HUDEP-2 (cell line): ENCODE measurements at regions not wholly inside any gene's neighbourhood (a gene's known extent, or its start where the extent isn't known, plus 50 kb on each side); places are given as distances from the start of the nearest gene placed in this dataset.
"Not testable (repeated sequence)": the region's sequence is repeated elsewhere in the genome, so short reads cannot be mapped to it uniquely, and the experiment has no call there.

Source experiments
- DNase-seq, 76 experiments: peaks; one replicate each; lab custom pipeline; 2025; ENCODE audit not compliant: unreplicated experiment in 76 of 76; lab: John Stamatoyannopoulos, UW

GRCh38 chr13:19062801-19063200 is 118.8 kb downstream of the TUBA3C start:
- no peak for DNase-seq

GRCh38 chr13:19062019-19062646 is 119.5 kb downstream of the TUBA3C start:
- DNase-seq: no peak

GRCh38 chr13:19061278-19061677 is 120.3 kb downstream of the TUBA3C start:
- DNase-seq: no peak

GRCh38 chr13:19060311-19061002 is 121.2 kb downstream of the TUBA3C start:
- no peak for DNase-seq

- no peak for DNase-seq
These were observed 122.4 kb downstream of the TUBA3C start for GRCh38 chr13:19059016-19059780.

- DNase-seq: no peak
These were observed 123.1 kb downstream of the TUBA3C start for GRCh38 chr13:19058566-19058965.

- DNase-seq: no peak
These were observed 123.9 kb downstream of the TUBA3C start for GRCh38 chr13:19057588-19058340.

- no peak for DNase-seq
These were observed 124.6 kb downstream of the TUBA3C start for GRCh38 chr13:19056984-19057490.

GRCh38 chr13:19056355-19056880 is 125.2 kb downstream of the TUBA3C start:
- no peak for DNase-seq

- no peak for DNase-seq
These were observed 126.0 kb downstream of the TUBA3C start for GRCh38 chr13:19055611-19056010.

GRCh38 chr13:19053561-19053960 is 128.1 kb downstream of the TUBA3C start:
- no peak for DNase-seq

- no peak for DNase-seq
These were observed 128.7 kb downstream of the TUBA3C start for GRCh38 chr13:19052931-19053330.

- no peak for DNase-seq
These were observed 129.4 kb downstream of the TUBA3C start for GRCh38 chr13:19052180-19052579.

- DNase-seq: no peak
These were observed 130.7 kb downstream of the TUBA3C start for GRCh38 chr13:19050901-19051300.

- DNase-seq: not testable (repeated sequence)
These were observed 132.0 kb downstream of the TUBA3C start for GRCh38 chr13:19049624-19050023.

- DNase-seq: no peak
These were observed 133.2 kb downstream of the TUBA3C start for GRCh38 chr13:19048381-19048780.

GRCh38 chr13:19023115-19023514 is 158.5 kb downstream of the TUBA3C start:
- DNase-seq: no peak

- DNase-seq: no peak
These were observed 160.6 kb downstream of the TUBA3C start for GRCh38 chr13:19020988-19021387.

GRCh38 chr13:18998389-18998788 is 183.2 kb downstream of the TUBA3C start:
- DNase-seq: no peak

GRCh38 chr13:18996627-18997051 is 185.0 kb downstream of the TUBA3C start:
- no peak for DNase-seq

GRCh38 chr13:18996221-18996620 is 185.4 kb downstream of the TUBA3C start:
- no peak for DNase-seq
